Retinal pigment epithelial cell (primary cell): ENCODE measurements at regions not wholly inside any gene's neighbourhood (a gene's known extent, or its start where the extent isn't known, plus 50 kb on each side); places are given as distances from the start of the nearest gene placed in this dataset.

Experiments
- DNase-seq: peaks from one replicate; pipeline ENCODE4 v3.0.0-alpha.2; 2010; ENCODE audit warnings: low read depth
- H3K4me3 ChIP-seq: 2 replicates; pipeline ENCODE4 v1.5.1; 2011; ENCODE audit warnings: mild to moderate bottlenecking, low read length, control low read depth, moderate library complexity
- CTCF ChIP-seq: conservative IDR thresholded peaks from 2 replicates; pipeline ENCODE4 v1.5.1; 2011; ENCODE audit warnings: low read depth, low read length, control low read depth, inconsistent platforms

GRCh38 chr6:40791004-40791403 is 203.8 kb upstream of the LRFN2 start:
- no peak for DNase-seq
- no peak for TF ChIP-seq CTCF
- H3K4me3 ChIP-seq: no peak overlapping the region

GRCh38 chr6:40788661-40789655 is 201.8 kb upstream of the LRFN2 start:
- DNase-seq: no peak

GRCh38 chr6:40782355-40782754 is 195.2 kb upstream of the LRFN2 start:
- TF ChIP-seq CTCF: no peak
- no peak overlapping the region for H3K4me3 ChIP-seq
- DNase-seq: no peak

More at GRCh38 chr6:40788661-40789655, 201.8 kb upstream of the LRFN2 start:
- TF ChIP-seq CTCF: no peak
- no peak overlapping the region for H3K4me3 ChIP-seq

- no peak for DNase-seq
- TF ChIP-seq CTCF: no peak
- H3K4me3 ChIP-seq: no peak overlapping the region
Measured at GRCh38 chr6:40780637-40781036, 193.5 kb upstream of the LRFN2 start.

GRCh38 chr6:40779409-40779808 is 192.2 kb upstream of the LRFN2 start:
- no peak for TF ChIP-seq CTCF
- no peak for DNase-seq
- no peak overlapping the region for H3K4me3 ChIP-seq

GRCh38 chr6:40778918-40779317 is 191.8 kb upstream of the LRFN2 start:
- no peak for TF ChIP-seq CTCF
- no peak overlapping the region for H3K4me3 ChIP-seq
- no peak for DNase-seq

GRCh38 chr6:40778196-40778595 is 191.0 kb upstream of the LRFN2 start:
- no peak overlapping the region for H3K4me3 ChIP-seq
- TF ChIP-seq CTCF: no peak
- DNase-seq: no peak
